K562 (cell line): ENCODE measurements at regions not wholly inside any gene's neighbourhood (a gene's known extent, or its start where the extent isn't known, plus 50 kb on each side); places are given as distances from the start of the nearest gene placed in this dataset.

Source experiments
- ATAC-seq: fragments of 200-7000 bp; cut with Tn5 transposase; 3 replicates; pipeline ENCODE4 v1.9.1; 2020; ENCODE audit warnings: moderate library complexity
- BruUV-seq: library from RNA; stranded (reverse); fragments of 400-500 nt; replicated peaks from 2 replicates; lab custom pipeline; 2021; lab: Mats Ljungman, UMichigan
- CTCF ChIA-PET: fragments of 300-600 bp; formaldehyde crosslinking; extraction: SDS; loops from one replicate; lab custom pipeline; 2021; ENCODE audit warnings: low intra/inter-chr PET ratio; lab: Yijun Ruan, JAX
- POLR2A ChIA-PET: fragments of 300-600, 350-650 bp; sonication (Branson Sonifier 250); formaldehyde crosslinking; extraction: SDS; loops from one replicate; lab custom pipeline; 2021; ENCODE audit warnings: antibody characterized with exemption, inconsistent platforms; lab: Yijun Ruan, JAX
- DNase-seq, 4 experiments: peaks; one replicate each; pipeline versions ENCODE4 v3.0.0 to v3.0.0-alpha.2; 2011 to 2018; ENCODE audit warnings: low spot score in 3 of 4, mixed read lengths in 3 of 4; ENCODE audit errors: extremely low read depth in 1 of 4
- FAIRE-seq: peaks from 2 replicates; lab custom pipeline; 2011; peaks lifted over from hg19 to GRCh38; lab: Jason Lieb, UNC
- H2AFZ ChIP-seq: 2 replicates; pipeline ENCODE4 v1.6.0; 2011; ENCODE audit warnings: low read depth, low read length, control low read depth, inconsistent platforms
- H3K27ac ChIP-seq: fragments of 200-600 bp; 3 replicates; pipeline ENCODE4 v1.8.0; 2011; ENCODE audit warnings: low read depth, mild to moderate bottlenecking, control low read depth, inconsistent platforms, low read length, moderate library complexity, mixed read lengths; ENCODE audit errors: extremely low read depth
- H3K27me3 ChIP-seq, 2 experiments: fragments of 300-600 bp in 1 of 2; 2 replicates in 1 of 2; 3 replicates in 1 of 2; pipeline versions ENCODE4 v1.6.0 to v1.8.0; 2011; ENCODE audit warnings: inconsistent platforms in 2 of 2, low read length in 2 of 2, mild to moderate bottlenecking in 1 of 2, mixed read lengths in 1 of 2, moderate library complexity in 1 of 2; ENCODE audit not compliant: control insufficient read depth in 2 of 2, insufficient read depth in 2 of 2
- H3K36me3 ChIP-seq: fragments of 300-600 bp; 3 replicates; pipeline ENCODE4 v1.8.0; 2011; ENCODE audit warnings: mild to moderate bottlenecking, low read length, inconsistent platforms; ENCODE audit not compliant: control insufficient read depth, insufficient read depth
- H3K4me1 ChIP-seq, 2 experiments: fragments of 200-600 bp in 1 of 2; replicated peaks in 1 of 2; 2 replicates in 1 of 2; 3 replicates in 1 of 2; pipeline versions ENCODE4 v1.5.1 to v1.8.0; 2011; ENCODE audit warnings: inconsistent platforms in 2 of 2, low read length in 2 of 2, mild to moderate bottlenecking in 1 of 2, mixed read lengths in 1 of 2, moderate library complexity in 1 of 2; ENCODE audit not compliant: control insufficient read depth in 2 of 2, insufficient read depth in 2 of 2
- H3K4me2 ChIP-seq: 2 replicates; pipeline ENCODE4 v1.6.1; 2011; ENCODE audit warnings: low read length, control low read depth, inconsistent platforms, mixed read lengths; ENCODE audit not compliant: insufficient read depth
- H3K4me3 ChIP-seq: fragments of 200-600 bp; sonication (generic), shearing (Covaris generic); 2 replicates; pipeline ENCODE4 v1.5.1; 2016; ENCODE audit warnings: control low read depth, inconsistent platforms
- H3K79me2 ChIP-seq: fragments of 200-600 bp; 3 replicates; pipeline ENCODE4 v1.8.0; 2011; ENCODE audit warnings: low read length, inconsistent platforms; ENCODE audit not compliant: control insufficient read depth, insufficient read depth
- H3K9ac ChIP-seq, 2 experiments: 2 replicates each; pipeline versions ENCODE4 v1.6.0 to v1.6.1; 2011; ENCODE audit warnings: low read depth in 2 of 2, low read length in 2 of 2, control low read depth in 1 of 2, inconsistent platforms in 1 of 2, mild to moderate bottlenecking in 1 of 2, mixed read lengths in 1 of 2; ENCODE audit not compliant: insufficient read depth in 1 of 2
- H3K9me1 ChIP-seq: one replicate; pipeline ENCODE4 v1.6.0; 2011; ENCODE audit warnings: inconsistent platforms, mild to moderate bottlenecking, low read length, moderate library complexity; ENCODE audit not compliant: control insufficient read depth, insufficient read depth
- H3K9me3 ChIP-seq: replicated peaks from 2 replicates; pipeline ENCODE4 v1.5.1; 2011; ENCODE audit warnings: low read depth, low read length, inconsistent platforms; ENCODE audit not compliant: control insufficient read depth, insufficient read depth
- H4K20me1 ChIP-seq: replicated peaks from 2 replicates; pipeline ENCODE4 v1.6.1; 2011; ENCODE audit warnings: low read length, inconsistent platforms, mixed read lengths; ENCODE audit not compliant: control insufficient read depth, insufficient read depth
- EP400 ChIP-seq: fragments of 450-650 bp; IDR thresholded peaks from 2 replicates; pipeline ENCODE4 v1.6.1; 2017; ENCODE audit warnings: antibody characterized with exemption, mild to moderate bottlenecking, moderate library complexity
- NFIC ChIP-seq: fragments of 450-650 bp; IDR thresholded peaks from 2 replicates; pipeline ENCODE4 v1.6.1; 2017; ENCODE audit warnings: mild to moderate bottlenecking, inconsistent platforms
- NFRKB ChIP-seq: fragments of 450-650 bp; IDR thresholded peaks from 2 replicates; pipeline ENCODE4 v1.6.1; 2016; ENCODE audit warnings: low read depth
- RBFOX2 ChIP-seq: fragments of 200-400 bp; formaldehyde crosslinking; IDR thresholded peaks from 2 replicates; pipeline ENCODE4 v1.6.1; 2017; ENCODE audit warnings: low read depth, mild to moderate bottlenecking, low read length, moderate library complexity
- RBM15 ChIP-seq: fragments of 200-400 bp; formaldehyde crosslinking; IDR thresholded peaks from 2 replicates; pipeline ENCODE4 v1.6.1; 2018; ENCODE audit warnings: mild to moderate bottlenecking, low read length, moderate library complexity; ENCODE audit not compliant: insufficient read depth
- SOX6 ChIP-seq: fragments of 450-650 bp; IDR thresholded peaks from 2 replicates; pipeline ENCODE4 v1.6.1; 2014; ENCODE audit warnings: mild to moderate bottlenecking
- ZBTB8A ChIP-seq: fragments of 450-650 bp; IDR thresholded peaks from 2 replicates; pipeline ENCODE4 v1.6.1; 2018; ENCODE audit warnings: mild to moderate bottlenecking, moderate library complexity; ENCODE audit not compliant: partially characterized antibody
- WGBS: fragments of 100-300 bp; shearing (Covaris generic); methylation state at CpG from one replicate; pipeline ENCODE4 v1.1.6; 2016; ENCODE audit warnings: low coverage, mixed read lengths; ENCODE audit not compliant: insufficient coverage; ENCODE audit errors: missing lambda C conversion rate; 5-methylcytosine and 5-hydroxymethylcytosine counted together
- in situ Hi-C: fragments of 300-500 bp; cut with MboI; formaldehyde crosslinking; loops from 4 replicates; pipeline ENCODE4 v1.15.0; 2018; ENCODE audit warnings: inconsistent platforms, mixed read lengths
- intact Hi-C: fragments of 100-400 bp; cut with micrococcal nuclease; formaldehyde crosslinking; loops from 2 replicates; pipeline ENCODE4 v1.14.2; 2022
- TF ChIP-seq, protein P1 (sequence below): sonication (generic); formaldehyde crosslinking; IDR thresholded peaks from 2 replicates; pipeline ENCODE4 v1.8.1; 2023; ENCODE audit warnings: missing genetic modification reagents, mild to moderate bottlenecking, borderline replicate concordance

DNA sequence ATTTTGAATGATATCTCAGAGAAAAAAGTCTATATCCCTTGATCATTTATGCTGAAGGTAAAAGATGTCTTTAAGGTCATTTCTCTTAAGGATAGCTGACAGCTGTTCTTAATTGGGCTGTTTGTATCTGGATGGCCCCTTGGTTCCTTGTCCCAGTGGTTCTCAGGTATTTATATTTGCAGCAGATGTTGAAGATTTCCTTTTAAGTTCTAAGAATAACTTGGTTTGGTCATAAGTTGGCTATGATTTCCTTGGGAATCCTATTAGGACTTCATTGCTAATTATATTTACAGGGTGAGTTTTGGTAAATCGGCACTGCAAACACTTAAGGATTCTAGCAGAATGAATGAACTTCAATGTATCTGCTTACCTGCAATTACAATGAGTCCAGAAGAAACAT is 460.4 kb upstream of the SGO1 start (continued):
- TF ChIP-seq RBM15 (no peak), SOX6 (no peak)

DNA sequence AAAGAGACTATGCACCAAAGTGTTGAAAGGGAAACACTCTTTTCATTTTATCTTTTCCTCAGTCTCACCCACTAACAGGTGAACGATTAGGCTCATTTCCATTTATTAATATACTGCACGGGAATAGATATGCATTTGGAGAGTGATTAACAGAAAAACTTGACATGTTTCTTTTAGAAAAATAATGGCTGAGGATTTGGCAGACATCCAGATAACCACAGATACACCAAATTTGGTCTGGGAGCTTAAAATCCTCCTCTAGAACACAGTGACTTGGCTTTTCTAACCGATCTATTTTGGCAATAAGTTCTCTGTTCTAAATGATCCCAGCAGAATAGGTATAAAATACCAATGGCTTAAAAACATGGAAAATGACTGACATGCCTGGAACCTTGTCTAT is 459.3 kb upstream of the SGO1 start:
- POLR2A ChIA-PET, result no interaction called here
- intact Hi-C loops, result no loop called here
- Histone ChIP-seq H4K20me1 (no peaks in the 10 kb centered on the region), H2AFZ (no peak overlapping the region), H3K4me1 (no peaks in the 10 kb centered on the region), H3K27ac (no peak overlapping the region), H3K4me3 (no peak overlapping the region), H3K4me2 (no peak overlapping the region), H3K36me3 (no peaks in the 10 kb centered on the region), H3K79me2 (no peaks in the 10 kb centered on the region), H3K9me3 (no peaks in the 10 kb centered on the region), H3K9me1 (no peaks in the 10 kb centered on the region), H3K9ac (no peak overlapping the region), H3K27me3 (no peaks in the 10 kb centered on the region)
- ATAC-seq (no peak), FAIRE-seq (no peak), DNase-seq (peak in 1 of 4 experiments; percentile 16)
- BruUV-seq, result no TSS peak
- TF ChIP-seq NFIC, result peak; percentile 51
- no peak for TF ChIP-seq ZBTB8A
- TF ChIP-seq, protein P1, sequence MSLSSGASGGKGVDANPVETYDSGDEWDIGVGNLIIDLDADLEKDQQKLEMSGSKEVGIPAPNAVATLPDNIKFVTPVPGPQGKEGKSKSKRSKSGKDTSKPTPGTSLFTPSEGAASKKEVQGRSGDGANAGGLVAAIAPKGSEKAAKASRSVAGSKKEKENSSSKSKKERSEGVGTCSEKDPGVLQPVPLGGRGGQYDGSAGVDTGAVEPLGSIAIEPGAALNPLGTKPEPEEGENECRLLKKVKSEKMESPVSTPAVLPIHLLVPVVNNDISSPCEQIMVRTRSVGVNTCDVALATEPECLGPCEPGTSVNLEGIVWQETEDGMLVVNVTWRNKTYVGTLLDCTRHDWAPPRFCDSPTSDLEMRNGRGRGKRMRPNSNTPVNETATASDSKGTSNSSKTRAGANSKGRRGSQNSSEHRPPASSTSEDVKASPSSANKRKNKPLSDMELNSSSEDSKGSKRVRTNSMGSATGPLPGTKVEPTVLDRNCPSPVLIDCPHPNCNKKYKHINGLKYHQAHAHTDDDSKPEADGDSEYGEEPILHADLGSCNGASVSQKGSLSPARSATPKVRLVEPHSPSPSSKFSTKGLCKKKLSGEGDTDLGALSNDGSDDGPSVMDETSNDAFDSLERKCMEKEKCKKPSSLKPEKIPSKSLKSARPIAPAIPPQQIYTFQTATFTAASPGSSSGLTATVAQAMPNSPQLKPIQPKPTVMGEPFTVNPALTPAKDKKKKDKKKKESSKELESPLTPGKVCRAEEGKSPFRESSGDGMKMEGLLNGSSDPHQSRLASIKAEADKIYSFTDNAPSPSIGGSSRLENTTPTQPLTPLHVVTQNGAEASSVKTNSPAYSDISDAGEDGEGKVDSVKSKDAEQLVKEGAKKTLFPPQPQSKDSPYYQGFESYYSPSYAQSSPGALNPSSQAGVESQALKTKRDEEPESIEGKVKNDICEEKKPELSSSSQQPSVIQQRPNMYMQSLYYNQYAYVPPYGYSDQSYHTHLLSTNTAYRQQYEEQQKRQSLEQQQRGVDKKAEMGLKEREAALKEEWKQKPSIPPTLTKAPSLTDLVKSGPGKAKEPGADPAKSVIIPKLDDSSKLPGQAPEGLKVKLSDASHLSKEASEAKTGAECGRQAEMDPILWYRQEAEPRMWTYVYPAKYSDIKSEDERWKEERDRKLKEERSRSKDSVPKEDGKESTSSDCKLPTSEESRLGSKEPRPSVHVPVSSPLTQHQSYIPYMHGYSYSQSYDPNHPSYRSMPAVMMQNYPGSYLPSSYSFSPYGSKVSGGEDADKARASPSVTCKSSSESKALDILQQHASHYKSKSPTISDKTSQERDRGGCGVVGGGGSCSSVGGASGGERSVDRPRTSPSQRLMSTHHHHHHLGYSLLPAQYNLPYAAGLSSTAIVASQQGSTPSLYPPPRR, result no peak
- no peak for TF ChIP-seq EP400
- TF ChIP-seq RBFOX2, result no peak
- TF ChIP-seq NFRKB, result no peak
- in situ Hi-C loops, result no loop called here
- CTCF ChIA-PET, result no interaction called here
- WGBS, result 0% methylated on average over 3 of the region's 3 CpGs
